ENCODE measurements at regions not wholly inside any gene's neighbourhood (a gene's known extent, or its start where the extent isn't known, plus 50 kb on each side); places are given as distances from the start of the nearest gene placed in this dataset.
"Not testable (repeated sequence)": the region's sequence is repeated elsewhere in the genome, so short reads cannot be mapped to it uniquely, and the experiment has no call there.

DNA sequence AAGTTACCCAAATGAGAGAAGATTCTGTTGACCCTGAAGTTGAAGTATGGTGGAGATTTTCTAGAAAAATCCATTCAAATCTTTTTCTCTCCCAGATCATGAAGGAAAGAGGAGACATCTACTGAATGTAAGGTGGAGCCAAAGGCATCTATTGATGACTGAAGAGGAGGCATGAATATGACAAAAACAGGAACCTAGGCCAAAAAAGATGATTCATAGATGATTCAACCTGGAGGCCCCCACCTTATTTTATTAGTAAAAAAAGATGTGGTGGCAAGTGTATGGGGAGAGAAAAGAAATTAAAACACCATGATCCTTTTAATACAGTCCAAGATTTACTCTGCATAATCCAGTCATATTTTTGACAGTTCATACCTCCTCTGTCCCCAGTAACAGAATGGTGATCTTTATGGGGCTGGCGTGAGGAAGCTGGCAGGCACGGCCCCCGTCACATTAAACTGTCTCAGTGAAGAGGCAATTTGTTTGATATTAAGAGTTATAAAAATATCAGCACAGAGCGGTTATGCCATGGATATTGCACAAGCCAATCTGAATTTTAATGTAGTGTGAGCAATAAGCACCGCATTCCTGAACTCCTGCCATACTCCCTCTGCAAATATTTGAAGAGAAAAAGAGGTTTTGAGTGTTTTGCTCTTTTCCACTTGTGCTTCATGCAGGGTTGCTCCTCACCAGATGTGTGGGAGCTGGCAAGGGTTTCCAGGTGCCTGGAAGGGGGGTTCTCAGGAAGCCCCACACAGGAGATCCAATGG is 94.4 kb downstream of the TRIM43 start:
- not testable (repeated sequence) for DNase-seq (ENCODE audit: low spot score)

DNA sequence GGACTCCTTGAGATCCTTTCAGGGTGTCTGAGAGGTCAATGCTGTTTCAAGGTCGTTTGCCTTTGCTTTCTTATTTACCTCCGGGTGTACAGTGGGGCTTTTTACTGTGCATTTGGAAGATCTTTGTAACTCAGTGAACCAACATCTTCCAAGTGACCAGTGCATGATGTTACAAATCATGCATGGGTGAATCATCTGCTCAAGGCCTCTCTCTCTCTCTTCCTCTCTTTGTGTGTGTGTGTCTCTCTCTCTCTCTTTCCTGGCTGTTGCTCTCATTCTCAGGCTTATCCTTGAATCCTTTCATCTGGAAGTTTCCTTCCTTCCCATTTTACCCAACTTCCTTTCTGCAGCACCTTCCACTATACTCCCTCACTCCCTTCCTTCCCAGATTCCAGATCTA is 96.1 kb downstream of the TRIM43 start:
- DNase-seq (ENCODE audit: low spot score) = not testable (repeated sequence)

DNA sequence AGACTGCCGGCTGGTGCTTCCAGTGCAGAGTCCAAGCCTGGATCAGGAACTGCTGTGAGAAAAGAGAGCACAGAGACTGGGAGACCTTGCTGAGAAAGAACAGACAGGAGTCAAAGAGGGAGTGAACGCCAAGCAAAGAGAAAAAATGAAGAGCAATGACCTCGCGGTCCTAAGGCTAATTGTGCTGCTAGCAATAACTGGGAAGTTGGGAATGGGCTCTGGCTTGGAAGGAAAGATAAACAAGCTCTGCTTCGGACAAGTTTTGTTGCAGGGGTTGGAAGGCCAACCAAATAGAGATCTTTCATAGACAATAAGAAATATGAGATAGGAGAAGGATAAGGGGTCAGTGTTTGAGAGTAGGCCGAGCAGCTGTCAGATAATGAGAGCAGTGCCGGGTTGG is 99.4 kb downstream of the TRIM43 start:
- not testable (repeated sequence) for DNase-seq (ENCODE audit: low spot score)

DNA sequence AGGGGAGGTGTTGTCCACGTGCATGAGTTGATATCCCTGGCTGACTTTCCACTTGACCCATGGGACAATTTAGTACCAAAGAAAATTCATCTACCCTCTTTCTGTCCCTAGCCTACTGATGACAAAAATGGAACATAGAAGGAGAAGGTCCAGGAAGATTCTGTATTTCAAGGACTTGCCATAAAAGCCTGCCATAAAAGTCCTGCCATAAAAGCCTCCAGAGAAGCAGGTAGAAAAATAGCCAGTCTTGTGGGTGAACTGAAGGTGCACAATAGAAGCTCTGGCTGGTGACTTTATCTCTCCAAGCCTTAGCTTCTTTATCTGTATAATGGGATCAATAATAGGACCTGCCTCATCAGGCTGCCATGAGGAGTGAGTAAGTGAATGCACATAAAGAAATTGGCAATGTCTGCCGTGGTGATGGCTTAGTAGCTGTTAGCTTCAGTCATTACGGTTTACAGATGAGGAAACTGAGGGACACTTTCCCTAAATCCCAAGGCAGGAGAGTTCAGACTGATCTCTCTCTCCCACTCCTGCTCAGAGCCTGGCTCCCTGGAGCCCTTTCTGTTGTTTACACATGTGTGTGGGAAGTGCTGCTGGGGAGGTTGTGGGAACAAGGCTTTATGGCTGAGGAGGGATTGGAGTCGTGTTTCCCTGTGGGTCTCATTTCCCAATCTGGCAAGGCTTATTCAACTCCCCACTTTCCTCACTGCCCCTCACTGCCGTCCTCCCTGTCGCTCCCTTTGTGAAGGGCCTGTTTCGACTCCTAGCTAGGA is 101.5 kb downstream of the TRIM43 start:
- DNase-seq (ENCODE audit: low spot score) = not testable (repeated sequence)

DNA sequence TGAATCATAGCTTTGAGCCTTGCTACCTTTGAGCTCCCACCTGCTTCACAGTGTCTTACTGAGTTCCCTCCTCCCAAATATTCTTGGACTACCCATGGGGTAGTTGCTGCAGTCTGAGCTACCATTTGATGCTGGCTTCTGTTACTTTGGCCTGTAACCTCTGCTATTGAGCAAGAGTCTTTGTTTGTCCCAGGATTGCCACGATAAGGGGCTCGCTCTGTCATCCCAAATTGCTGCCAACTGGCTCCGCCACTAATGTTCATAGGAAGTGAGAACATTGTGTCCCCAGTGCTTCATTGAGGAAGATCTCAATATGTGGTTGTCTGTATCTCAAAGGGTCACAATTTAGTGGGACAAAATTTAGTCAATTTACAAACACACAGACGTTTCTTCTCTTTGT is 103.8 kb downstream of the TRIM43 start:
- DNase-seq (ENCODE audit: low spot score) = no peak

DNA sequence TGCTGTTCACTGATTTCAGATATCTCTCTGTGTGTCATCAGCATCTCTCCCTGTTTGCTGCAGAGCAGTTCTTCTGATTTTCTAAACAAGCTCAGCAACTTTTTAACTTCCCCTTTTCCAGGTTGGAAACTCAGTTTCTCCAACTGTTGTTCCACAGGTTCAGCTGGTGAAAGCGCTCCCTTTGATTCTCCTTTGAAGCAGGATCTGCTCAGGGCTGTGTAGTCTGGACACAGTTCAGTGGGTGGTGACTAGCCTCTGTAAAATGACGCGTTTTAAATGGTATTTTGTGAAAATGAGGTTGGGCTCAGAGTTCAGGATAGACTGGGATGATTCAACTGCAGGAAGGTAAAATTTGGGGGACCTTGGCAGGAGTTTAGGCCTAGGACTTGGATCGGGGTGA is 106.3 kb downstream of the TRIM43 start:
- no peak for DNase-seq (ENCODE audit: low spot score)

DNA sequence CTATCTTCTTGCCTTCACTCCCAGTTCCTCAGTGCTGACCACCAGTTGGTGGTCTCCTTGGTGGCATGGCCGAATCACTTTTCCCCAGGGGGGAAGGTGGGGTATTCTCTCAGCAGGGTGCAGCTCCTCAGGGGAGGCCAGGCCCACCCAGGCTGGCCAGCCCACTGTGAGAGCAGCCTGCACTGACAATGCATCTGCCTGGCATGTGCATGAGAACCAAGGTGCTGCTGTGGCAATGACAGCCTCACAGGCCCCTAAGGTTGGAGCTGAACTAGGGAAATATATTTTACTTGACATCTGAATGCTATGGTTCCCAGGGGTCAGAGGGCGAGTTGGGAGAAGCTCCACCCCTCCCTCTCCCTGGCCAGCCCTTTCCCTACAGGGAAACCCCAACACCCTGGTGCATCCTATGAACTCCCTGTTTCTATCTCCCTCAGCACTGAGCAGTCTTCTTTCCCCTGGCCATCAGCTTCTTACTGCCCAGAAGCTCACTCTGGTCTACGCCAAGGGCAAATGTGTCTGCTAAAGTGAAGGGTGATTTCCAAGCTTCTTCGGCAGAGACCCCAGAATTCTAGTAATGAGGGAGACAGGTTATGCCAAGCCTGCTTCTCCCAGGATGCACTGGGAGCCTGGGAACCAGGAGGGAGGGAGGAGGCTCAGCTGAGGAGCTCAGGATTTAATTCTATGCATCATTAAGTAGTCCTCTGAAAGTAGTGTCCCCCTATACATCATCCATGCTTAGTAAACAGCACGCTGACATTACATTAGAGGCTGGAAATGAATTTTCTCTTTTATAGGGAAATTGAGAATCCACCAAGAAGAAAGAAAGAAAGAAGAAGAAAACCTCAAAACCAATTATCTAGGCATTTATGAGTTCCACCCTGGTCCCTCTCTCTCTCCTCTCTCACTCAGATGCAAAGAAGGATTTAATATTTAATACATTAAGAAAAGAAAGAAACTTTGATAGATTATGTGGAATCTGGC is 107.7 kb downstream of the TRIM43 start:
- DNase-seq (ENCODE audit: low spot score) = not testable (repeated sequence)

DNA sequence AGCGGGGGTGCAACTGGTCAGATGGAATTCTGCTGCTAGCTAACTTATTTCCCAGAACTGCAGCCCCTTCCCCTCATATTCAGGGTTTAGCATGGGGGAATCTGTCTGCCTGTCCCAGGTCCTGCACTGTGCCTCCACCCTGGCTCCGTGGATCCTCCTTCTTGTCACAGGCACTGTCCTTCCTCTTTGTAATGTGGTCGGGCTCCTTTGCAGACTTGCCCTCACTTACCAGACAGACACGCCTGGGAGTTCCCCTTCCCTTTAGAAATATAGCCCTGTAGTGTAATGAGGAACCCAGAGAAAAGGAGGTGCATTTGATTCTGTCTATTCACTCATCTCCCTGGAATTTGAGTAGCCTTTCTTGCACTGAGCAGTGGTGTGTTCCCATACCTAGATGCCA is 108.7 kb downstream of the TRIM43 start:
- no peak for DNase-seq (ENCODE audit: low spot score)

DNA sequence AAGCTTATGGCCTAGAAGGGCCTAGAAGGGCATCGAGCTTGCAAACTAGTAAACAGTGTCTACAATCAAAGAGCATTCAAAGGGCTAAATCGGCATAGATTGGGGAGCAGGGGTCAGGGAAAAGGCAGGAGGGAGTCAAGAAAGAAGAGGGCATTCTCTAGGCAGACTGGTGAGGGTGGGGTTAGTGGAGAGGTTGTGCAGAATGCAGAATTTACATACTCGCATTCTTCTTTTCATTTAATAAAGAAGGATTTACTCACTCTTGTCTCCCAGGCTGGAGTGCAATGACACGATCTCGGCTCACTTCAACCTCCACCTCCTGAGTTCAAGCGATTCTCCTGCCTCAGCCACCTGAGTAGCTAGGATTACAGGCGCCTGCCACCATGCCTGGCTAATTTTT is 110.7 kb downstream of the TRIM43 start:
- DNase-seq (ENCODE audit: low spot score) = no peak

DNA sequence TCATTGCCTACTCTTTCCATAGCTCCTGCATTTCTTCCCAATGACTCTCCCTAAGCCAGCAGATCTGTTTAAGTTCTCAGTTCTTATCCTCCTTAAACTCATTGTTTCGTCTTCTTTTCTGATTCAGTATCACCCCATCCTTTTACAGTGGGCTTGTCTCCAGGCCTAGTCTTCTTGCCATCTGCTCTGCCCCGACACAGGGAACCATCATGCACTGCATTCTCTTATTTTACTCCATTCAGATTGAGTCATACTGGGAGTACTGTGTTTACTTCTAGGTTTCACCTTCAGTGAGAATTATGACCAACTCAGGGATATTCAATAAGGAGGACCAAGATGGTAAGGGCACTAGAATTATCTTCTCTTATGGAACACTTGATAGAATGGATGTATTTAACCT is 115.4 kb downstream of the TRIM43 start:
- not testable (repeated sequence) for DNase-seq (ENCODE audit: low spot score)

DNA sequence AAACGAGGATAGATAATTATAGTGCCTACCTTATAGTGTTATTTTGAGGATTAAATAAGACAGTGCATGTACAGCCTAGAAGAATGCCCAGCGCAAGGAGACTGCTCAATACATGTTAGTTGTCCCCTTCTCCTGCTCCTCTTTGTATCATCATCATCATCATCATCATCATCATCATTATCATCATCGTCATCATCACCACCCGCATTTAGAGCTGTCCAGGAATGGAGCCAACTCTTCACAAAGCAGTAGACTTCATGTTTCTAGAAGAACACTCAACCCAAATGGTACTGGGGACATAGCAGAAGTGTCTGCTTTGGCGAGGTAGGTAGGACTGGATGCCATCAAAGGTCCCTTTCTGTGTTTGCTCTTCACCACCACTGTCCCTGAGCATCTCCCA is 116.0 kb downstream of the TRIM43 start:
- DNase-seq (ENCODE audit: low spot score) = no peak

DNA sequence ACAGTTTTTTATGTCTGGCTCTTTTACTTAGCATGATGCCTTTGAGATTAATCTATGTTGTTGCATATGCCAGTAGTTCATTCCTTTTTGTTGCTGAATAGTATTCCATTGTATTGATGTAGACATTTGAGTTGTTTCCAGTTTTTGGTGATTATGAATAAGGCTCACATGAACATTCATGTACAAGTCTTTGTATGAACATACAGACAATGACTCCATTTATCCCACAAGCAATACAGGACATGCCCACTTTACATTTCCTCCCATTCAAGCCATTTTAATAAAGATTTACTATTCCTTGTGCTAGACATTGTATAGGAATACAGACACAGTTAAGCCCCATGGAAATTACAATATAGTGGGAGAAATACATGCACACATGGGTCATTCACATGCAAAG is 118.0 kb downstream of the TRIM43 start:
- no peak for DNase-seq (ENCODE audit: low spot score)

DNA sequence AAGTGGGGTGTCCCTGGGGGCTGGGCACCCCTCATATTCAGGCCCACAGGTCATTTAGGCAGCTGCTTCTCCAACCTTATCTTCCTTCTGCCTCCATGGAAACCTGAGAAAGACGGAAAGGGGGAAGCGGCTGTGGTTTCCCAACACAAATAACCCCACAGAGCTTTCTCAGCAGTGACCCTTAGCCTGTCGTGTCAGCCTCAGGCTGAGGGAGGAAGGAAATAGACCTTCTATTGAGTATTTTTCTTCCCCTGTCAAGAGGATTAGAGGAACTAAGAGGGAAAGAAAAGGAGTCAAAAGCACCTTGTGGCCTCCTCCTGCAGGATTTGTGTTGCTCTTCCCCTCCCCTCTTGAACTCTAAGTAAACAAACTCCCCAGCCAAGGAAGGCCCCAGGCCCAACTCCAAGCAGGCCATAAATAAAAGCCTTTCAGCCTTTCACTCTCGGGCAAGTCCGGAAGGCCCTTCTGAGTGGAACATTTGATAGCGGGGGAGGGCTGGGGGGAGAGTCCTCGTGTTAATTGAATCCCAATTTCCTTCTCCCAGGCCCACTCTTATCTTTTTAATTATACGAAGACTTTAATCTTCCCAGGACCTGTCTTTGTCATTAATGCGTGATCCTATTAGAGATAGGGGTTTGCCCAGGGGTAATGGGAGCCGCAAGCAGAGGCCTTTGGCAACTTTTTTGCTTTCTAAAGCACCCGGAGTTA is 121.8 kb downstream of the TRIM43 start:
- not testable (repeated sequence) for DNase-seq (ENCODE audit: low spot score)

DNA sequence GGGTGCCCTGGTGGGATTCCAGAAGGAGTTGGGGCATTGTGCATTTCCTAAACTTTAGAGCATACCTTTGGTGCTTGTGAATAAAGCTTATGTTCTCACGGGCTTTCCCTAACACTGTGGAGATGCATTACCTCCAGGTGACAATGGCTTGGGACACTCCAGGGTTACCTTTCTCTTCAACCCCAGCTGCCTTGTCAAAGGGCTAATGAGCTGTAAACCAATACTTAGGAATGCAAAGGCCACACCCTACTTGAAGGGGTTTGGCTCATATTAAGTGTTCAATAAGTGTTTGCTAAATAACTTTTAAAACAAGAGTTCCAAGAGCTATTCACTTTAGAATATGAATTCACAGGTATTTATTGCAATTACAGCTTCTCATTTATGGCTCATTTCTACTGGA is 122.6 kb downstream of the TRIM43 start:
- DNase-seq (ENCODE audit: low spot score) = not testable (repeated sequence)

DNA sequence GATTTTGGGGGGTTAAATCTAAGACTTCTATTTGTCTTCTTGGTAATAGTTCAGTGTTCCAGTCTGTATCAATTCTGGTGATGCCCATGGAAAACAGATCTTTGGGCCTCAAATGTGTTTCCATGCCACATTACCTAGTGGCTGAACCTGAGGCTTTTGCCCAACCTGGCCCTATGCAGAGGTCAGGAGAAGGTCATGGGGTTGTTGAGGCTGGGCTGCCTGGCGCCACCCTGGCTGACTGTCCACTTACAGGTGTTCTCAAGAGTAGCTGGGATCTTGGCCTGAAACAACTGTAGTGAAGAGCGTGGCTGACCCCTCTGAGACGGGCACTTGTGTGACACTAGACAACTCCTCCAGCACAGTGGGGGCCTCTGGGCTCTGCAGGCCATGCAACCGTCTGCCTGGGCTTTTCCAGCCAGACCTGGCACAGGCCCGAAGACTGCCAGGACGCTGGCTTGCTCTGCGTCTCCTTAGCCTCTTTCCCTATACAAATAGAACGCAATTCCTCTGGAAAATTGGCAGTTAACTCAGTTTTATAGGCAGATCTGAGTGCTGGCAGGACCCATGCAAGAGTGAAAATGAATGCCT is 127.8 kb downstream of the TRIM43 start:
- DNase-seq (ENCODE audit: low spot score) = no peak

DNA sequence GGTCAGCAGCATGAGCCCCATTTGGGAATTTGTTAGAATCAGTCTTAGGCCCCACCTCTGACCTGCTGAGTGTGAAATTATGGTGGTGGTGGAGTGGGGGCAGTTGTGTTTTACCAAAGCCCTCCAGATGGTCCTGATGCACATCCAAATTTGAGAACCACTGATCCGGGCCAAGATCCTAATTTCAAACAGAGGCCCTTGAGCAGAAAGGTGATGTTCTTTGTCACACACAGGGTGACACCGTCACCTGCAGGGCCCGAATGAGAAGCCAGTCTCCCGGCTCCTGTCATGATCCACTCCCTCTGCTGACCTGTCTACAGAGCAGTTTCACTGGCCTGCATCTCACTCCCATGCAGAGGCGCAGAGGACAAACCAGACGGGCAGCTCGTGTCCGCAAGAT is 129.9 kb downstream of the TRIM43 start:
- DNase-seq (ENCODE audit: low spot score) = no peak

DNA sequence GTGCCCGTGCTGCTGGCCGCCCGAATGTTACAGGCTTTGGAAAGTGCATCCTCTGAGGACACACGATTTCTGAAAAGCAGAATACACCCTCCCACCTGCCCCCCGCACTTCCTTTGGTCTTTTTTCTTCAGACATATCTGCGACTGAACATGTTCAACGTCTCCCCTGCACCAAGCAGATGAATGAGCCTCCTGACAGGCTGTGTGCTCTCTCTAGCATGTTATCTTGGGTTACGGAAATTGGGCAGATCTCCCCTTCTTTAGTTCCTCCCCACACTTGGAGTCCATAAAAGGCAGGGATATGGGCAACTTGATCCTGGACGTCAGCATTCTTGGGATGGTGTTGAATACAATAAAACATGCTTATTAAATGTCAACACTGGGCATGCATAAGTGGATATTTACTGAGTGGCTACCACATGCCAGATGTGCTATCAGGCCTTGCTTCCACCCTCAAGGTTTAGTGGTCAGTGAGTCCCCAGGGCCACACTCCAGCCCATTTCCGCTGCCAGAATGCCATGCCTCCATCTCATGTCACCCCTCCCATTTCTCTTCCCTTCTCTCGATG is 130.4 kb downstream of the TRIM43 start:
- DNase-seq (ENCODE audit: low spot score) = no peak

DNA sequence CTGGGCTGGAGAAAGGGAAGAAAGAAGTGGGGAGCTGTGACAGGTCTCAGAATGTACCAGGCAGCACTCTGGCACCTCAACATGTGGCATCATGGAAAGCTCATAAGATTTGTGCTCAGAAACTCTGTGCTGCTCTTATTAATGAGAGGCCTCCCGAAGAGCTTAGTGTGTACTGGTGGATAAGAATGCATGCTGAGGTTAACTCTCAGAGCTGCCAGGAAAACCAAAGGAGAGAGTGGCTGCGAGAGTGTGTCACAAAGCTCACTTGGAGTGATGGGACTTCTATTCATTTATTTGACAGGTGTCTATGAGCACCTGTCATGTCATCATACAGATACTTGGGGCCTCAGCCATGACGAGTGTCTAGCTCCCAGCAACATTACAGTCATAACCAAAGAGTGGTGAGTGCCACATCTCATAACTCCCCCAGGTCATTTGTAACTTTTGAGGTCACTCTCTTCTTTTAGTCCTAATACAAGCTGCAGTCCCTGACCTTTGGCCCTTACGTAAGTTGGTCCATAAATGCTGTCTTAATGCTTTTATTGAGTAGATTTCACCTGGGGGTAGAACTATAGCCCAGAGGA is 131.9 kb downstream of the TRIM43 start:
- not testable (repeated sequence) for DNase-seq (ENCODE audit: low spot score)

DNA sequence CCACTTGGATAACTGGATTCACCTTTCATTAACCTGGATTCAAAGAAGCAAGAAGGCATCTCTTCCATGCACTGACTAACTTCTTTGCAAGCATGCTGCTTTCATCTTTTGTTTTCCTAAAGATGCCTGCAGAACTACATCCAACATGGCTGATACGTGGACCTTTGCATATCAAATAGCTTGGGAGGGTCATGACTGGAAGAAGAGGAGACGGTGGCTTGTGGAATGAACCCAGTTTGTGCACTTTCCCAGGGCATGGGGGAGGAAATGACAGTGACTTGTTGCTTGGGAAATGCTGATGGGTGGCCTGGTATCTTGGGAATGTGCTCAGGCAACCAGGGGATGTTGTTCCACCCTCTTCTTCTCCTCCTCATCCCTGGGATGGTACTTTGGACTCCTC is 133.4 kb downstream of the TRIM43 start:
- DNase-seq (ENCODE audit: low spot score) = not testable (repeated sequence)

DNA sequence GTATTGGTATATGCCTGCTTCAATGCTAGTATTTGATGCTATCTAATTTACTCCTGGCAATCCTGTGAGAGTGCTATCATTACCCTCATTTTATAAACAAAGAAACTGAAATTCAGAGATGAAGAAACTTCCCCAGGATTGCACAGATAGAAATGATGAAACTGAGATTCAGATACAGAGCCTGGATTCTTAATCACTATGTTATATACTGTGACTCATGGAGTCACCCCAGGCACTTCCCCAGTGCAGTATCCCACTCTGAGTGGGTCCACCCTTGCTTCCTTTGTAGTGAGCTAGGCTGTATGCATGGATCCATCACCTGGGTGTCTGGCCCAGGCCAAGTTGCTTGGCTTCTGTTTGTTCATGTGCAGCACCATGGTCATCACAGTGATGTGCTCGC is 133.9 kb downstream of the TRIM43 start:
- DNase-seq (ENCODE audit: low spot score) = not testable (repeated sequence)
